PC-3 (cell line): ENCODE measurements at regions not wholly inside any gene's neighbourhood (a gene's known extent, or its start where the extent isn't known, plus 50 kb on each side); places are given as distances from the start of the nearest gene placed in this dataset.

Experiments
- EZH2 ChIP-seq: fragments of 300-600 bp; sonication (generic); IDR thresholded peaks from one replicate; pipeline ENCODE4 v1.6.1; 2017; ENCODE audit warnings: antibody characterized with exemption, mild to moderate bottlenecking, low read length; ENCODE audit not compliant: unreplicated experiment
- TF ChIP-seq, protein P1 (sequence below): fragments of 300-600 bp; sonication (generic); conservative IDR thresholded peaks from 2 replicates; pipeline ENCODE4 v1.5.1; 2017; ENCODE audit warnings: antibody characterized with exemption, low read depth, mild to moderate bottlenecking, low read length

DNA sequence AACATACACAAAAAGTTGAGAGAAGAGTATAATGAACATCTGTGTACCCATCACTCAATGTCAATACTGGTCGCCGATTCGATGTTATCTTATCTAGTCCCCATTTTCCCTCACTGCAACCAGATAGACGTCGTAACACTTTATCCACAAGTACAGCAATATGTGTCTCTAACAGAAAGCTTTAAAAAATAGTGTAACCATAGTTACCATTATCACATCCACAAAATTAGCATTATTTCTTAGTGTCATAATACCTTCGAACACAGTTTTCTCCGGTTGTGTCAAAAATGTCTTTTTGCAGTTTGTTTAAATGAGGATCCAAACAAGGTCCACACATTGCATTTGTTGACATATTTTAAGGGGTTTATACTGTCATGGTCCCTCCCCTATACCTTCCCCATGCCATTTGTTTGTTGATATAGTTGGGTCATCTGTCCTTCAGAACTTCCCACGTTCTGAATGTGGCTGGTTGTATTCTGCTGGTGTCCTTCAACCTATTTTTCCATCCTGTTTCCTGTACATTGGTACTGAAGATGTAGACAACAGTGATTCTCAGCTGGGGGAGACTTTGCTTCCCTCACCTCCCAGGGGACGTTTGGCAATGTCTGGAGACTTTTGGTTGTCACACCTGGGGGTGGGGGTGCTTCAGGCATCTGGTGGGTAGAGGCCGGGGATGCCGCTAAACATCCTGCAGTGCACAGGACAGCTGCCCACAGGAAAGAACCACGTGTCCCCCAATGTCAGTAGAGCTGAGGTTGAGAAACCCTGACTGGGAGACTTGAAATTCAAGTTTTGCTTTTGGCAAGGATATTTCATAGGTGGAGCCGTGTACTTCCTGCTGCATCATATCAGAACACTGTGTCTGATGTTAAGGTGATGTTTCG is 72.7 kb upstream of the SPRED2 start:
- TF ChIP-seq, protein P1, sequence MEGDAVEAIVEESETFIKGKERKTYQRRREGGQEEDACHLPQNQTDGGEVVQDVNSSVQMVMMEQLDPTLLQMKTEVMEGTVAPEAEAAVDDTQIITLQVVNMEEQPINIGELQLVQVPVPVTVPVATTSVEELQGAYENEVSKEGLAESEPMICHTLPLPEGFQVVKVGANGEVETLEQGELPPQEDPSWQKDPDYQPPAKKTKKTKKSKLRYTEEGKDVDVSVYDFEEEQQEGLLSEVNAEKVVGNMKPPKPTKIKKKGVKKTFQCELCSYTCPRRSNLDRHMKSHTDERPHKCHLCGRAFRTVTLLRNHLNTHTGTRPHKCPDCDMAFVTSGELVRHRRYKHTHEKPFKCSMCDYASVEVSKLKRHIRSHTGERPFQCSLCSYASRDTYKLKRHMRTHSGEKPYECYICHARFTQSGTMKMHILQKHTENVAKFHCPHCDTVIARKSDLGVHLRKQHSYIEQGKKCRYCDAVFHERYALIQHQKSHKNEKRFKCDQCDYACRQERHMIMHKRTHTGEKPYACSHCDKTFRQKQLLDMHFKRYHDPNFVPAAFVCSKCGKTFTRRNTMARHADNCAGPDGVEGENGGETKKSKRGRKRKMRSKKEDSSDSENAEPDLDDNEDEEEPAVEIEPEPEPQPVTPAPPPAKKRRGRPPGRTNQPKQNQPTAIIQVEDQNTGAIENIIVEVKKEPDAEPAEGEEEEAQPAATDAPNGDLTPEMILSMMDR = no peak
- TF ChIP-seq EZH2 = no peak
